Left ventricle myocardium superior (tissue), 1 donor: ENCODE measurements at regions not wholly inside any gene's neighbourhood (a gene's known extent, or its start where the extent isn't known, plus 50 kb on each side); places are given as distances from the start of the nearest gene placed in this dataset.
"Not testable (repeated sequence)": the region's sequence is repeated elsewhere in the genome, so short reads cannot be mapped to it uniquely, and the experiment has no call there.

Experiments
- ATAC-seq: fragments of 200-7000 bp; cut with Tn5 transposase; one replicate; pipeline ENCODE4 v1.9.1; 2020; ENCODE audit warnings: mild to moderate bottlenecking, moderate library complexity
- DNase-seq: peaks from one replicate; pipeline ENCODE4 v3.0.0-alpha.2; 2020
- intact Hi-C: fragments of 100-400 bp; cut with micrococcal nuclease; formaldehyde crosslinking; loops from one replicate; pipeline ENCODE4 v1.11.0; 2022
- donor health status: DM: no; HTN: yes; CAD: no; lungs with severe emphysema.

DNA sequence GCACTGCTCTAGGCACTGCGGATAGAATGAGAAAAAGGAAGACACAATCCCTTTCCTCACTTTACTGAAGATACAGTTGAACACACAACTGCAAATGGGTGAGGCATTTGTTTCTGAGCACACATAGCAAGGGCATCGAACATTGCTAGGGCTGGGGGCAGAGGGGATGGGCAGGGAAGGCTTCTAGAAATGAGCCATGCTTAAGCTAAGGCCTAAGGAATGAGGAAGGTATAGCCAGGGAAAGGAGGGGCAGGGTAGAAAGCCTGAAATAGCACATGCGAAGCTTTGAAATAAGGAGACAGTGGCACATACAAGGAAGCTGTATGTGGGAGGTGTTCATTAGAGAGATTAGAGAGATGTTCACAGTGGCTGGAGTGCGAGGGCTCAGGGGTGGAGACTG, 92.7 kb downstream of the KIF4B start:
- DNase-seq, result no peak
- intact Hi-C loops, result no loop called here
- no peak for ATAC-seq

- ATAC-seq, result no peak
- DNase-seq, result no peak
- intact Hi-C loops, result no loop called here
Measured at GRCh38 chr5:155113888-155114287, 100.3 kb downstream of the KIF4B start.

DNA sequence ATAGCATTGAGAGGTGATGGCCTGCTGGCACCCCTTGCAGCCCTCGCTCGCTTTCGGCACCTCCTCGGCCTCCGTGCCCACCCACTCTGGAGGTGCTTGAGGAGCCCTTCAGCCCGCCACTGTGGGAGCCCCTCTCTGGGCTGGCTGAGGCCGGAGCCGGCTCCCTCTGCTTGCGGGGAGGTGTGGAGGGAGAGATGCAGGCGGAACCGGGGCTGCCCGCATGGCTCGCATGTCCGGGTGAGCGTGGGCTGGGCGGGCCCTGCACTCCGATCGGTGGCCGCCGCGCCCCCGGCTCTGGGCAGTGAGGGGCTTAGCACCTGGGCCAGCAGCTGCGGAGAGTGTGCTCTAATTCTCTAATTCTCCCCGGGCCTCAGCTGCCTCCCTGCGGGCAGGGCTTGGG, 101.1 kb downstream of the KIF4B start:
- DNase-seq (no peak), ATAC-seq (no peak)
- intact Hi-C loops, result no loop called here

DNA sequence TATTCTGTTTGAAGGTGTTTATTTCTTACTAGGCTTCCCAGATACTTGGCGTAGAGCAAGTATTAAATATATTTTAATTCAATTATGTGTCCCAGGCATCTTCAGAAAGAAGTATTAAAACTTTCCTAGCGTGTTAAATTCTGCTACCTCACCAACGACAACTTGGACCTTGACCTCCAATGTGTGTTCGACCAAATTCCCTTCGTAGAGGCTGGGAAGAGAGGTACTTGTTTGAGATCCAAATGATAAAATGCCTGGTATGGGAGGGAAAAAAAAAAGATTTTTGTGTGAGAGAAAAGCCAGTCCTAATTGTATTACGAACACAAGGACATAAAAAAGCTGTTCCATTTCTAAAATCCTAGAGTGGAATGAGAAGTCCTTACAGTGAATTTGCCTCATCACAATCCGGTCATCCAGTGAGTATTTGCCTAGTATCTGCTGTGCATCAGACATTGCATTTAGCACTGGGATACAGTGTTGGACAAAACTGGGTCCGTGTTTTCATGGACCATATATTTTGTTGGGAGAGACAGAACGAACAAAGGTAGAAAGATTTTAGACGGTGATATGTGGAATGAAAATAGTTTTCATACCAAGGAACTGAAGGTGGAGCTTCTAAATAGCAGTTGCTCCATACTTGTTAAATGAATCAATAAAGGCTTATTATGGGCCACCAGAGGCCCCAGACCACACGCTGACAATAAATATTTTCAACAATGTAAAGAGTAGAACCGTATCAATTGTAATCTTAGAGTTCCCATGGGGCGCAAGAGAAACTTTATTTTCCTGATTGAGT, 103.1 kb downstream of the KIF4B start:
- DNase-seq (no peak), ATAC-seq (no peak)
- intact Hi-C loops, result no loop called here

- ATAC-seq (no peak), DNase-seq (no peak)
- intact Hi-C loops, result no loop called here
Measured at GRCh38 chr5:155125551-155126095, 112.1 kb downstream of the KIF4B start.

DNA sequence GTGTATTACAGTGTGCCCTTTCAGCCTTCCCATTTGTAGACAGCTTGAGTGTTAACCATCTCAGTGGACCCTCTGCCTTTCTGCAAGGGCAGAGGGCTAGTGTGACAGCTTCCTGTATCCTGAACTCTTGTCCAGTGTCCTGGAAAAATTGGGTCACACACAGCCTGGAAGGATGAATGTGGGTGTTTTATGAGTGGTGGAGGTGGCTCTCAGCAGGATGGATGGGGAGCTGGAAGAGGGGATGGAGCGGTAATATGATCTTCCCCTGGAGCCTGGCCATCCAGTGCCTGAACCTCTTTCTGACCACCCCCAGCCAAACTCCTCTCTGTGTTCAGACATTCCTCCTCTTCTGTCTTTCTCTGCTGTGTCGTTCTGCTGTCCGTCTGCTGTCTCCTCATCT, 113.0 kb downstream of the KIF4B start:
- ATAC-seq (no peak), DNase-seq (no peak)
- intact Hi-C loops, result no loop called here

DNA sequence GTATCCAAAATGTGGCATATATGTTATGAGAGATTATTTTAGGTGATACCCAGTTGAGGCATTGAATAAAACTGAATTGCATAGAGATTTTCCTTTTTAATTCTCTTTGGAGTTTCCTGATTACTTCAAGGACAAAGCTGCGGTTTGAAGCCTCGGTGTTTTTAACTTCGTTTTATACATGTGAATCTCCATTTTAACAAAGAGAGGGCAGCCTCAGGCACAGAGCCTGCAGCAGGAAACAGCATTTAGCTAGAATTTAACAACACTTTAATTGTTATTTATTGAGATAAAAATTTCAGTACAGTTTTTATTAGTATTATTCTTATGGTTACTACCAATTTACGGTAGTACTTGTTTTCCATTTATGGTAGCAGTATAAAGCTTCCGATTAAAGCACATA, 114.0 kb downstream of the KIF4B start:
- intact Hi-C loops, result no loop called here
- DNase-seq (no peak), ATAC-seq (no peak)

DNA sequence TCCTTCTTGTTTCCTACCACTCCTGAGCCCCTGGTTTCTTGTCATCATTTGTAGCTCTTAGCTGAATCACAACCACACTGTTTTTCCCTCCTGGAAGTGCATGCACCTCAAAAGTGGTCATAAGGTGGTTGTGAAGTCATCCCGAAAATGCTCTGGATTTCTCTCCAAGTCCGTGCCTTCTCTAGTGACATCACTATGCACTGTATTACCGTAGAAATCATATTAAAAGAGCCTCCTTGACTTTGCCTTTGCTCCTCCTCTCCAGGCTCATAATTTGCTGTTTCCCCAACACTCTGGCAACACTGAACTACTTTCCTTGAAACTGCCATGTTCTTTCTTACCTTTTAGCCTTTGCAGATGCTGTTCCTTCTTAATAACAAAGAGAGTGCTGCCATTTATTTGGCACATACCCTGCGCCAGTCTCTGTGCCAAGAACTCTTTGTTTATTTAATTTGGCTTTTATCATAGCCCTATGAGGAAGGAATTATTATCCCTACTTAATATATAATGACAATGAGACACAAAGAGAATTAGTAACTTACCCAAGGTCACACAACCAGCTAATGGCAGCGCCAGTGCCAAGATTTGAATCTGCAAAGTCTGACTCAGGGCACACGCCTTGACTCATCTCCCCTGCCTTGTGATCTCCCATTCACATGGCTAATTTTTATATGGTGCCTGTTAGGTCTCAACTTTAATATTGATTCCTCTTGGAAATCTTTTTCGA, 115.4 kb downstream of the KIF4B start:
- DNase-seq, result no peak
- no peak for ATAC-seq
- intact Hi-C loops, result no loop called here

DNA sequence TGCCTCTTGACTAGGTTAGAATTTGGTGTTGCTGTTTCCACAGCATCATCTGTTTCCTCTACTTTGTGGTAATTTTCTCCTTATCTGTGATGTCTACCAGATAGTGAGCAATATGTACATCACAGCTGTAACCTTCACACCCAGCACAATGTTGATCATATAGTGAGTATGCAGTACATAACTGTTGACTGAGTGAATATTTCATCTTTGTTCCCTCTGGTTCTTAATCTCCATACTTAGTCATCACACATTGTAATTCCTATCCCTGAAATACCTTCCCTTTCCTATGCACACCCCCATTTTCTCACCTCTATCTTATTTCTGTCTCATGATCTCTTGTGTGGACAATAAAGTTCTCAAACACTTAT, 115.9 kb downstream of the KIF4B start:
- no peak for ATAC-seq
- intact Hi-C loops, result no loop called here
- DNase-seq, result no peak

DNA sequence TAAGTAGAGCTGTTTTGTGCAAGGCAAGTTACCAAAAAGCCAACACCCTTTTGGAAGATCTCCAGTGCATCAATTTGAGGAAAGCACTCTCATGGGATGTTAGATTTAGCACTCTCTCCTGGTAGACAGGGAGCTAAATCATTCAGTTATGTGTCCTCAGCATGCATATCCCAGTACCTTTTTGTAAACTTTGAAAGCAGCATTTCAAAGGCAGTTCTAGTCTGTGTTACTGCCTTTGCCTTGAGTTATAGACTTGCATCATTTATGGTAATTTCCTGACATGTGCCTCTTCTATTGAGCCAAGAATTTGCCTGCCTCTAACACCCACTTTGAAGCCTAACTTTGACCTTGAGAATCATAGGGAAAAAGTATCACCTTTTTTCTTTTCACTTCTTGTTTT, 120.6 kb downstream of the KIF4B start:
- intact Hi-C loops, result loop anchor here (10.0 kb wide), 1 partner anchor 159 kb away; no protein-coding TSS in a partner anchor
- no peak for DNase-seq
- no peak for ATAC-seq

DNA sequence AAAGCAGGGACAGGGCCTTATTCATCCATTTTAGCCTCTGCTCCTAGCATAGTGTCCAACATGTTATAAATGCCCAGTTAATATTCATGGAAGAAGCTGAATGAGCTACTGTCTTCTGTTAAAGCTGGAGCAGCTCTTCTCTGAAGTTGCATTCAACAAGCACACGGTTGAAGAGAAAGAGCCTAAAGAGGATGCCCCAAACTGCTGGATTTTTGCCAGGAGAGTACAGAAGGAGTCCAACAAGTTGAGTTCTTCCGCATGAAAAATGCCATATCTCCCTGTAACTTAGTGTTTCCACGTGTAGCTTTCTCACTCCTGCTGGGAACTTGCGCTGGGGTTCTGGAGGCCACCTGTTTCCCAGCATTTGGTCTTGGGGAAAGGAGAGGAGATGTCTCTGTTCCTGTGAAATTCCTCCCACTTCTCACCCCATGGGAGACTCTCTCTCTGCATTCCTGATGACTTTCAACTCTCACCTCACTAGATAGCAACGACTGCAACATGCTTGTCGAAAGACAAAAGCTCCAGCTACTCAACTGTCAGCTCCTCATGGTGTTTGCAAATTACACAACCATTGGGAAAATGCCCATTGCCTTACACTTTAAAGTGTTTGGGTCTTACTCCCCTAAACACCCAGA, 122.8 kb downstream of the KIF4B start:
- intact Hi-C loops, result loop anchor here (10.0 kb wide), 1 partner anchor 162 kb away; no protein-coding TSS in a partner anchor
- no peak for DNase-seq
- ATAC-seq, result peak; percentile 70

DNA sequence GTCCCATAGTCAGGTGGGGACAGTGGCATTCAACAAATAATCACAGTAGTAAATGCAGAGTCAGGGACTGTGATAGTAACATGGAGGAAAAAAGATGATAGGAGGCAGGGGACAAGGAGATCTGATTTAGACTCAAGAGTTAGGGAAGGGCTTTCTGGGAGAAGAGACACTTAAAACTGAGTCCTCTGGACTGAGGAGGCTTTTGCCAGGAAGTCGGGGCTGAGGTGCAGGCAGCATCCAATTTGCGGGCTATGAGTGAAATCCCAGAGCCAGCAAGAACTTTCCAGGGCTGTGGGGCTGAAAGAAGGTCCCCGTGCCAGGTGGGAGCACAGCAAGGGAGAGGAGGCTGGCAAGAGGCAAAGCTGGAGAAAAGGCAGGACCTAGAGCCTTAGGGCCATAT, 124.1 kb downstream of the KIF4B start:
- ATAC-seq, result no peak
- DNase-seq, result no peak
- intact Hi-C loops, result loop anchor here (2.0 to 10.0 kb wide), 2 partner anchors 55 to 163 kb away; no protein-coding TSS in a partner anchor

DNA sequence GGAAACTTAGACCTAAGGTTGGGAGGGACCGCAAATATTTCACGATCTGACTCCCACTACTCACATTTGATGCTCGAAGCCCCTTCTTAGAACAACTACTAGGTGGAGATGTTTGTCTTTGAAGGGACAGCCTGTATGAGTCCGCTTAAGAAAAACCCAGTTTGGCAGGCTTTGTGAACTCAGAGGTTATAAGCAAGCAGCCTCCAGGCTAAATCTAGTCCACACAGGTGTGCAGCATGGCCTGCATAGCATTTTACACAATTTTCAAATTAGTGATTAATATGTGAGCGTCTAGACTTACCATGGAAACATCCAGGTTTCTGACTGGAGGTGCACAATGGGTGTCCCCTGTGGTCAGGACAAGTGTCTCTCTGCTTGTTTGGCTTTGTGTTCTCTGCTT, 127.1 kb downstream of the KIF4B start:
- DNase-seq (no peak), ATAC-seq (no peak)
- intact Hi-C loops, result no loop called here

- intact Hi-C loops, result no loop called here
- no peak for DNase-seq
- no peak for ATAC-seq
Measured at GRCh38 chr5:155144956-155145355, 131.4 kb downstream of the KIF4B start.

- ATAC-seq (no peak), DNase-seq (no peak)
- intact Hi-C loops, result no loop called here
Measured at GRCh38 chr5:155147222-155147621, 133.7 kb downstream of the KIF4B start.

- ATAC-seq (peak; percentile 96), DNase-seq (no peak)
- intact Hi-C loops, result no loop called here
Measured at GRCh38 chr5:155148694-155149093, 135.1 kb downstream of the KIF4B start.

GRCh38 chr5:155150012-155150411, 136.5 kb downstream of the KIF4B start:
- intact Hi-C loops, result no loop called here
- no peak for DNase-seq
- no peak for ATAC-seq

DNA sequence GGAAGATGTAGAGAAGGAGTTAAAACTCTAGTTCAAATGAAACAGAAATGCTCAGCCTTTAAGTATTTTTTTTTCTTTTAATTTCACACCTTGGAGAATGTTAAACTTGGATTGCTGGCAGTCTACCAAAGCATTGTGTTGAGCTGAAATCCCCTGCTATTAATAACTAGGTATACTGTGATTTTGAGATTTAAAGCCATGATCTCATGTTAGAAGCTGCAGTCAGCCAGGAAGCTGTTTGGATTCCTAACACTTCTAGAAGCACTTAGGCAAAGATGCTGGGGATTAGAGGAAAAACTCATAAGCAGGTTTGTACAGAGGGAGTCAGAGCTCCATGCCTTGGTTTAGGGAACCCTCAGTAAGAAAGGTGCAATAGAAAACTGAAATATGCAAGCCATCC, 141.4 kb downstream of the KIF4B start:
- DNase-seq (no peak), ATAC-seq (peak; percentile 68)
- intact Hi-C loops, result no loop called here

DNA sequence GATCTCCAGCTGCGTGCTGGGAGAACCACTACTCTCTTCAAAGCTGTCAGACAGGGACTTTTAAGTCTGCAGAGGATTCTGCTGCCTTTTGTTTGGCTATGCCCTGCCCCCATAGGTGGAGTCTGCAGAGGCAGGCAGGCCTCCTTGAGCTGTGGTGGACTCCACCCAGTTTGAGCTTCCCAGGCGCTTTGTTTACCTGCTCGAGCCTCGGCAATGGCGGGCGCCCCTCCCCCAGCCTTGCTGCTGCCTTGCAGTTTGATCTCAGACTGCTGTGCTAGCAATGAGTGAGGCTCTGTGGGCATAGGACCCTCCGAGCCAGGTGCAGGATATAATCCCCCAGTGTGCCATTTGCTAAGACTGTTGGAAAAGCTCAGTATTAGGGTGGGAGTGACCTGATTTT, 149.5 kb downstream of the KIF4B start:
- intact Hi-C loops, ATAC-seq: not testable (repeated sequence)

GRCh38 chr5:155167736-155168135, 154.2 kb downstream of the KIF4B start:
- DNase-seq (no peak), ATAC-seq (no peak)
- intact Hi-C loops, result no loop called here

More for the DNA sequence above, 149.5 kb downstream of the KIF4B start:
- DNase-seq, result not testable (repeated sequence)
